HEK293 (cell line): ENCODE measurements at regions not wholly inside any gene's neighbourhood (a gene's known extent, or its start where the extent isn't known, plus 50 kb on each side); places are given as distances from the start of the nearest gene placed in this dataset.

Experiments used
- SETDB1 ChIP-seq: IDR thresholded peaks from one replicate; pipeline ENCODE4 v1.6.1; 2017; ENCODE audit warnings: mild to moderate bottlenecking, low read length, moderate library complexity, mixed read lengths; ENCODE audit not compliant: insufficient read length
- SP3 ChIP-seq: fragments of 450-650 bp; formaldehyde crosslinking; IDR thresholded peaks from 2 replicates; pipeline ENCODE4 v1.5.1; 2016; ENCODE audit warnings: missing biosample characterization, missing genetic modification characterization
- TCF7L2 ChIP-seq: IDR thresholded peaks from 2 replicates; pipeline ENCODE4 v1.6.1; 2011; ENCODE audit warnings: low read depth, mild to moderate bottlenecking, inconsistent platforms, low read length, moderate library complexity, borderline replicate concordance
- YY1 ChIP-seq: fragments of 450-650 bp; formaldehyde crosslinking; IDR thresholded peaks from 2 replicates; pipeline ENCODE4 v1.5.1; 2018; ENCODE audit warnings: missing biosample characterization, missing genetic modification characterization
- ZBTB7A ChIP-seq: fragments of 450-650 bp; formaldehyde crosslinking; IDR thresholded peaks from 2 replicates; pipeline ENCODE4 v1.5.1; 2016; ENCODE audit warnings: low read depth, missing biosample characterization, missing genetic modification characterization
- ZNF211 ChIP-seq: fragments of 450-650 bp; formaldehyde crosslinking; IDR thresholded peaks from 2 replicates; pipeline ENCODE4 v1.5.1; 2016; ENCODE audit warnings: low read depth, missing biosample characterization, missing genetic modification characterization
- ZNF350 ChIP-seq: fragments of 450-650 bp; formaldehyde crosslinking; IDR thresholded peaks from 2 replicates; pipeline ENCODE4 v1.5.0; 2017; ENCODE audit warnings: missing biosample characterization, mild to moderate bottlenecking, missing genetic modification characterization
- ZNF488 ChIP-seq: fragments of 450-650 bp; formaldehyde crosslinking; IDR thresholded peaks from 2 replicates; pipeline ENCODE4 v1.5.1; 2016; ENCODE audit warnings: missing biosample characterization, missing genetic modification characterization
- ZNF530 ChIP-seq: fragments of 450-650 bp; formaldehyde crosslinking; IDR thresholded peaks from 2 replicates; pipeline ENCODE4 v1.5.1; 2016; ENCODE audit warnings: low read depth, missing biosample characterization, missing genetic modification characterization
- ZNF544 ChIP-seq: fragments of 450-650 bp; formaldehyde crosslinking; IDR thresholded peaks from 2 replicates; pipeline ENCODE4 v1.5.0; 2017; ENCODE audit warnings: missing biosample characterization, missing genetic modification characterization
- ZNF621 ChIP-seq: fragments of 450-650 bp; formaldehyde crosslinking; IDR thresholded peaks from 2 replicates; pipeline ENCODE4 v1.5.1; 2017; ENCODE audit warnings: missing biosample characterization, missing genetic modification characterization
- ZNF677 ChIP-seq: fragments of 450-650 bp; IDR thresholded peaks from 2 replicates; pipeline ENCODE4 v1.5.0; 2018; ENCODE audit warnings: missing biosample characterization, mild to moderate bottlenecking, missing genetic modification characterization, moderate library complexity
- ZNF776 ChIP-seq: fragments of 450-650 bp; formaldehyde crosslinking; IDR thresholded peaks from 2 replicates; pipeline ENCODE4 v1.5.0; 2017; ENCODE audit warnings: missing biosample characterization, missing genetic modification characterization, borderline replicate concordance
- TF ChIP-seq, protein P1 (sequence below): fragments of 450-650 bp; formaldehyde crosslinking; IDR thresholded peaks from 2 replicates; pipeline ENCODE4 v1.5.1; 2016; ENCODE audit warnings: missing biosample characterization, missing genetic modification characterization

GRCh38 chr5:174446446-174446845, 277.9 kb upstream of the MSX2 start:
- TF ChIP-seq, protein P1, sequence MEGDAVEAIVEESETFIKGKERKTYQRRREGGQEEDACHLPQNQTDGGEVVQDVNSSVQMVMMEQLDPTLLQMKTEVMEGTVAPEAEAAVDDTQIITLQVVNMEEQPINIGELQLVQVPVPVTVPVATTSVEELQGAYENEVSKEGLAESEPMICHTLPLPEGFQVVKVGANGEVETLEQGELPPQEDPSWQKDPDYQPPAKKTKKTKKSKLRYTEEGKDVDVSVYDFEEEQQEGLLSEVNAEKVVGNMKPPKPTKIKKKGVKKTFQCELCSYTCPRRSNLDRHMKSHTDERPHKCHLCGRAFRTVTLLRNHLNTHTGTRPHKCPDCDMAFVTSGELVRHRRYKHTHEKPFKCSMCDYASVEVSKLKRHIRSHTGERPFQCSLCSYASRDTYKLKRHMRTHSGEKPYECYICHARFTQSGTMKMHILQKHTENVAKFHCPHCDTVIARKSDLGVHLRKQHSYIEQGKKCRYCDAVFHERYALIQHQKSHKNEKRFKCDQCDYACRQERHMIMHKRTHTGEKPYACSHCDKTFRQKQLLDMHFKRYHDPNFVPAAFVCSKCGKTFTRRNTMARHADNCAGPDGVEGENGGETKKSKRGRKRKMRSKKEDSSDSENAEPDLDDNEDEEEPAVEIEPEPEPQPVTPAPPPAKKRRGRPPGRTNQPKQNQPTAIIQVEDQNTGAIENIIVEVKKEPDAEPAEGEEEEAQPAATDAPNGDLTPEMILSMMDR (tag by site-specific recombination), result no peak
- TF ChIP-seq SP3 (tag by site-specific recombination) (no peak), ZBTB7A (tag by site-specific recombination) (no peak), ZNF677 (tag by site-specific recombination) (no peak), ZNF211 (tag by site-specific recombination) (no peak), ZNF776 (tag by site-specific recombination) (no peak), ZNF350 (tag by site-specific recombination) (no peak), TCF7L2 (no peak), SETDB1 (peak; percentile 41), ZNF488 (tag by site-specific recombination) (no peak), ZNF621 (tag by site-specific recombination) (no peak), ZNF530 (no peak), ZNF544 (no peak), YY1 (tag by site-specific recombination) (no peak)
